Stomach (tissue), 8 donors: ENCODE measurements at regions not wholly inside any gene's neighbourhood (a gene's known extent, or its start where the extent isn't known, plus 50 kb on each side); places are given as distances from the start of the nearest gene placed in this dataset.

Experiments used
- DNase-seq, 2 donors: peaks; one replicate each; pipeline versions ENCODE4 v3.0.0 to v3.0.0-alpha.2; 2013 to 2019
- H3K27ac ChIP-seq, 5 donors: fragments of 200-600 bp in 4 of 5; sonication (generic) in 4 of 5; one replicate each; pipeline ENCODE4 v1.5.1; 2013 to 2019; ENCODE audit warnings: mild to moderate bottlenecking in 1 of 5, moderate library complexity in 1 of 5
- H3K27me3 ChIP-seq, 3 donors: fragments of 200-600 bp; sonication (generic); one replicate each; pipeline ENCODE4 v1.5.1; 2017 to 2019; ENCODE audit warnings: mixed run types in 1 of 3
- H3K36me3 ChIP-seq, 4 donors: fragments of 200-600 bp; sonication (generic); 1 replicate in 3 of 4; 2 replicates in 1 of 4; pipeline ENCODE4 v1.5.1; 2016 to 2019
- H3K4me1 ChIP-seq, 4 donors: fragments of 200-600 bp; sonication (generic); one replicate each; pipeline ENCODE4 v1.5.1; 2016 to 2019
- H3K4me3 ChIP-seq, 4 donors: fragments of 200-600 bp; sonication (generic) in 3 of 4; one replicate each; pipeline ENCODE4 v1.5.1; 2016 to 2019; ENCODE audit warnings: mild to moderate bottlenecking in 1 of 4
- H3K9me3 ChIP-seq, 4 donors: fragments of 200-600 bp; sonication (generic); one replicate each; pipeline ENCODE4 v1.5.1; 2016 to 2019
- CTCF ChIP-seq, 7 experiments: fragments of 450-650 bp in 4 of 7; fragments of 200-600 bp in 3 of 7; sonication (generic) in 3 of 7; IDR thresholded peaks; one replicate each; pipeline ENCODE4 v1.5.1; 2016 to 2019; ENCODE audit warnings: antibody characterized with exemption in 7 of 7, control low read depth in 2 of 7, mild to moderate bottlenecking in 1 of 7
- EP300 ChIP-seq: sonication (generic); formaldehyde crosslinking; IDR thresholded peaks from one replicate; pipeline ENCODE4 v1.6.1; 2017; ENCODE audit warnings: antibody characterized with exemption
- POLR2A ChIP-seq, 4 donors: fragments of 450-650 bp; IDR thresholded peaks; one replicate each; pipeline ENCODE4 v1.6.1; 2016; ENCODE audit warnings: antibody characterized with exemption in 4 of 4, control low read depth in 2 of 4, mild to moderate bottlenecking in 1 of 4, moderate library complexity in 1 of 4
- POLR2AphosphoS5 ChIP-seq, 3 donors: sonication (generic); formaldehyde crosslinking; IDR thresholded peaks; one replicate each; pipeline ENCODE4 v1.6.1; 2016; ENCODE audit warnings: antibody characterized with exemption in 3 of 3
- WGBS, 5 donors: extraction: QIAGEN DNeasy Blood & Tissue Kit in 3 of 5; methylation state at CpG; one replicate each; pipeline versions ENCODE4 v1.1.5 to v1.1.7; 2013 to 2018; 5-methylcytosine and 5-hydroxymethylcytosine counted together
- intact Hi-C: fragments of 100-400 bp; cut with DNase I; formaldehyde crosslinking; loops from one replicate; pipeline ENCODE4 v1.15.1; 2023; ENCODE audit warnings: low total_unique reads
- donor health status: healthy with polysubstance abuse.
- donor health status: Bipolar disorder and iron deficiency.
- donor health status: healthy.

DNA sequence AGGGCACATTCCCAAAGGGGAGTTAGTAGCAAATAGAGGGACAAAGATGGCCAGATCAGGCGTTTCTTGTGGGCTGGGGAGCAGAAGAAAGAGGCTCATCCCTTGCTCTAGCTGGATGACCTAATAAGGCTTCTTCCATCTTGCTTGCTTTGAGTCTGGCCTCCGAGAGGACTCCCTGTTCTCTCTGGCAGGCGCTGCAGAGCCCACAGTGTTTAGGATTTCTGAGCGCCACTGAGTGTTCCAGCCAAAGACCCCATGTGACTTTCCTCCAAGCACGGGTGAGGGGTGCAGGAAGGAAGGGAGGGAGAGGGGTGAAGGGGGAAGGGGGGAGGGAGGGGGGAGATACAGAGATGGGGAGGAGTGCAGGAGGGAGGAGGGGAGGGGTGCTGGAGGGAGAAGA, 203.8 kb upstream of the SVIL start:
- TF ChIP-seq CTCF (IDR thresholded peaks at IDR 0.05): no peak
- no peak for TF ChIP-seq POLR2A (IDR thresholded peaks at IDR 0.05)
- peak in 1 of 3 donors; percentile 95 for TF ChIP-seq POLR2AphosphoS5 (IDR thresholded peaks at IDR 0.05)
- TF ChIP-seq EP300: peak; percentile 96
- H3K27ac ChIP-seq: peak overlapping the region in 4 of 5 donors; percentile 61 to 91 (median 76)
- H3K27me3 ChIP-seq: no peaks in the 10 kb centered on the region
- peaks cover 0 to 54% (median 16%) of the 10 kb centered on the region in 4 donors for H3K4me1 ChIP-seq
- H3K36me3 ChIP-seq: no peaks in the 10 kb centered on the region
- no peaks in the 10 kb centered on the region for H3K9me3 ChIP-seq
- WGBS, 5 donors: 51 to 69% (median 67%) methylated on average over 5 of the region's 5 CpGs
- DNase-seq: peak in 1 of 2 donors; percentile 55
- intact Hi-C loops: no loop called here
- H3K4me3 ChIP-seq: no peak overlapping the region

GRCh38 chr10:29837586-29837985, 202.8 kb upstream of the SVIL start:
- Histone ChIP-seq H3K27me3 (no peaks in the 10 kb centered on the region), H3K27ac (peak overlapping the region in 4 of 5 donors; percentile 11 to 91 (median 76)), H3K36me3 (no peaks in the 10 kb centered on the region), H3K4me3 (no peak overlapping the region), H3K4me1 (peaks cover 0 to 49% (median 16%) of the 10 kb centered on the region in 4 donors), H3K9me3 (no peaks in the 10 kb centered on the region)
- WGBS, 5 donors: 57 to 95% (median 82%) methylated on average over 1 of the region's 1 CpG
- intact Hi-C loops: no loop called here
- DNase-seq: no peak
- TF ChIP-seq EP300 (no peak), POLR2AphosphoS5 (IDR thresholded peaks at IDR 0.05) (no peak)

DNA sequence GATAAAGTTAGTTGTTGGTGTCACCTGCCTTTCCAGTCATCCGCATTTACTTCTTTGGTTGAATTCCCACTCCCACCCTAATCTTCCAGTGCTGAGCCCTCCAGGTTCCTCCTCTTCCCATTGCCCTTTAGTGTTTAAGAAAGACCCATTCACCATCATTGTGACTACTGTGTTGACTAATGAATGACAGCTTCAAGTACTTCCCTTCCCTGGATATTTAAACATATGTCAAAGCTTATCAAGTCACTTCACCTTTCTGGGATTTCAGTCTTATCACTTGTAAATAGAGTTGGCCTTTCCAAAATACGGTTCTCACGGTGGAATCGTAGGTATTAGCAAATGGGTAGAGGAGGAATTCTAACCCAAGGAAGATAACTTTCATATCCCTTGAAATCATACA, 201.6 kb upstream of the SVIL start:
- H3K27me3 ChIP-seq: no peaks in the 10 kb centered on the region
- no peaks in the 10 kb centered on the region for H3K9me3 ChIP-seq
- 42 to 70% (median 63%) methylated on average over 4 of the region's 4 CpGs for WGBS, 5 donors
- no peak for TF ChIP-seq POLR2AphosphoS5 (IDR thresholded peaks at IDR 0.05)
- no peak for TF ChIP-seq POLR2A (IDR thresholded peaks at IDR 0.05)
- no peak for TF ChIP-seq CTCF (IDR thresholded peaks at IDR 0.05)
- no peak for TF ChIP-seq EP300
- no peaks in the 10 kb centered on the region for H3K36me3 ChIP-seq
- H3K27ac ChIP-seq: peak overlapping the region in 1 of 5 donors; percentile 91
- H3K4me3 ChIP-seq: no peak overlapping the region
- no peak for DNase-seq
- peaks cover 0 to 38% (median 14%) of the 10 kb centered on the region in 4 donors for H3K4me1 ChIP-seq
- intact Hi-C loops: no loop called here

GRCh38 chr10:29835055-29835454, 200.3 kb upstream of the SVIL start:
- no peaks in the 10 kb centered on the region for H3K27me3 ChIP-seq
- H3K4me3 ChIP-seq: no peak overlapping the region
- TF ChIP-seq POLR2A (IDR thresholded peaks at IDR 0.05) (no peak), POLR2AphosphoS5 (IDR thresholded peaks at IDR 0.05) (no peak)
- H3K36me3 ChIP-seq: no peaks in the 10 kb centered on the region
- DNase-seq: no peak
- H3K27ac ChIP-seq: peak overlapping the region in 1 of 5 donors; percentile 91
- intact Hi-C loops: no loop called here
- peaks cover 0 to 29% (median 5%) of the 10 kb centered on the region in 4 donors for H3K4me1 ChIP-seq
- H3K9me3 ChIP-seq: peaks cover 0 to 2% (median 1%) of the 10 kb centered on the region in 4 donors

GRCh38 chr10:29830531-29831512, 196.1 kb upstream of the SVIL start:
- Histone ChIP-seq H3K27ac (no peak overlapping the region), H3K36me3 (no peaks in the 10 kb centered on the region), H3K9me3 (peaks cover 0 to 11% (median 8%) of the 10 kb centered on the region in 4 donors), H3K27me3 (no peaks in the 10 kb centered on the region), H3K4me1 (peaks cover 0 to 14% (median 7%) of the 10 kb centered on the region in 4 donors), H3K4me3 (no peak overlapping the region)
- no peak for TF ChIP-seq CTCF (IDR thresholded peaks at IDR 0.05)
- no peak for TF ChIP-seq EP300
- no peak for TF ChIP-seq POLR2AphosphoS5 (IDR thresholded peaks at IDR 0.05)
- TF ChIP-seq POLR2A (IDR thresholded peaks at IDR 0.05): no peak
- intact Hi-C loops: no loop called here
- DNase-seq: no peak
- 77 to 91% (median 86%) methylated on average over 6 of the region's 6 CpGs for WGBS, 5 donors
